ENCODE measurements at regions not wholly inside any gene's neighbourhood (a gene's known extent, or its start where the extent isn't known, plus 50 kb on each side); places are given as distances from the start of the nearest gene placed in this dataset.

DNA sequence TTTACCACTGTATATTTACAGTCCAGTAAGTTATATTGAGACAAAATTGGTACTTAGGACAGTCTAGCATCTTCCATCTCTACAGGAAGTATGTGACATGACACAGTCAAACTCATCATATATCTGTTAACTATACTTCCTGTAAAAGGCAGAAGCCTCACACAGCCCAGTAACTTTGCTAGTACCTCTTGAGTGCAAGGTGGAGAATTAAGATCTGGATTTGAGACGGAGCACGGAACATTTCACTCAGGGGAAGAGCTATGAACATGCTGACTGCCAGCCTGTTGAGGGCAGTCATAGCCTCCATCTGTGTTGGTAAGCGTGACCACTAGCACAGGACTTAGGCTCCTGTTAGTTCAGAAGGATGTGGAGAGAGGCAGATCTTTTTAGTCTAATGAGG, 333.7 kb upstream of the OR4E1 start:
- ChIA-PET POLR2A (interaction anchor here (0.6 kb wide), 1 partner anchor 12 kb away, joined by 5 read pairs; no protein-coding TSS in a partner anchor), CTCF (no interaction called here)
- no peak overlapping the region for H3K4me3 ChIP-seq (ENCODE audit: low read depth, low read length)
- no peak for DNase-seq (ENCODE audit: low read depth, low spot score)
- TF ChIP-seq, protein P1, sequence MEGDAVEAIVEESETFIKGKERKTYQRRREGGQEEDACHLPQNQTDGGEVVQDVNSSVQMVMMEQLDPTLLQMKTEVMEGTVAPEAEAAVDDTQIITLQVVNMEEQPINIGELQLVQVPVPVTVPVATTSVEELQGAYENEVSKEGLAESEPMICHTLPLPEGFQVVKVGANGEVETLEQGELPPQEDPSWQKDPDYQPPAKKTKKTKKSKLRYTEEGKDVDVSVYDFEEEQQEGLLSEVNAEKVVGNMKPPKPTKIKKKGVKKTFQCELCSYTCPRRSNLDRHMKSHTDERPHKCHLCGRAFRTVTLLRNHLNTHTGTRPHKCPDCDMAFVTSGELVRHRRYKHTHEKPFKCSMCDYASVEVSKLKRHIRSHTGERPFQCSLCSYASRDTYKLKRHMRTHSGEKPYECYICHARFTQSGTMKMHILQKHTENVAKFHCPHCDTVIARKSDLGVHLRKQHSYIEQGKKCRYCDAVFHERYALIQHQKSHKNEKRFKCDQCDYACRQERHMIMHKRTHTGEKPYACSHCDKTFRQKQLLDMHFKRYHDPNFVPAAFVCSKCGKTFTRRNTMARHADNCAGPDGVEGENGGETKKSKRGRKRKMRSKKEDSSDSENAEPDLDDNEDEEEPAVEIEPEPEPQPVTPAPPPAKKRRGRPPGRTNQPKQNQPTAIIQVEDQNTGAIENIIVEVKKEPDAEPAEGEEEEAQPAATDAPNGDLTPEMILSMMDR (IDR thresholded peaks at IDR 0.05; ENCODE audit: insufficient read depth, low read length, missing control alignments) = no peak

DNA sequence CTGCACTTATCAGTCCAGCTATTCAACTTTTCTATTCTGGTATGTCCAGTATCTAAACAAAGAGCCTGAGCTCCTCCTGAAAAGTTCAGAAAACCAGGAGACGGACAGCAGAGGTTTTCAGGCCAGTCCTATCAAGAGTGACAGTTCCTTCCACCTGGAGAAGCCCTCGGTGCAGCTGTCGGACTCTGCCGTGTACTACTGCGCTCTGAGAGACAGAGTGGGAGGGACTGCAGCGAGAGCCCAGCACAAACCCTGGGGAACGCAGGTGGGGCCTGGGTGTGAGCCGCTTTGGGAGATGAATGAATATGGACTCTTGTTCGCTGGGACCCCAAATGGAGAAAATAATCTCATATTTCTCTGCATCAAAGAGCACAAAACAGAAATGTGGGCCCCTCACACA, 329.8 kb upstream of the OR4E1 start:
- DNase-seq (ENCODE audit: low read depth, low spot score) = no peak
- CTCF ChIA-PET = no interaction called here
- POLR2A ChIA-PET = no interaction called here
- no peak overlapping the region for H3K4me3 ChIP-seq (ENCODE audit: low read depth, low read length)
- TF ChIP-seq, protein P1 (IDR thresholded peaks at IDR 0.05; ENCODE audit: insufficient read depth, low read length, missing control alignments) = no peak

DNA sequence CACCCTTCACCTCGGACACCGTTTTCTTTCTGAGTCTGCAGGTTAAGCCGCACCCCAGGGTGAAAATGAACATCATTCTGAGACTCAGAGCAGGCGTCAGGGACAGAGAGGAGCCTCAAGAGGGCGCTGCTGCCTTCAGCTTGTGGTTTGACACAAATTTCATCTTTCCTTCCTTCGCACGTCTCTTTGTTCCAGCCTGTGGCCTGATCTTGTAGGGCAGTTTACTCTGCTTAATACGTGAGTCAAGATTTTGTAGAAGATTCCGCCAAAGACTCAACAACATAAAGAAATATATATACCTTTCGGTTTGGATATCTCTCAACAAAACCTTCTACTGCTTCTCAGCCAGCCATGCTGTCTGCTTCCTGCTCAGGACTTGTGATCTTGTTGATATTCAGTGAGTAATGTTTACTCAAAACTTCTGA, 329.3 kb upstream of the OR4E1 start:
- no peak overlapping the region for H3K4me3 ChIP-seq (ENCODE audit: low read depth, low read length)
- ChIA-PET POLR2A (no interaction called here), CTCF (no interaction called here)
- TF ChIP-seq, protein P1 (IDR thresholded peaks at IDR 0.05; ENCODE audit: insufficient read depth, low read length, missing control alignments) = no peak
- no peak for DNase-seq (ENCODE audit: low read depth, low spot score)

DNA sequence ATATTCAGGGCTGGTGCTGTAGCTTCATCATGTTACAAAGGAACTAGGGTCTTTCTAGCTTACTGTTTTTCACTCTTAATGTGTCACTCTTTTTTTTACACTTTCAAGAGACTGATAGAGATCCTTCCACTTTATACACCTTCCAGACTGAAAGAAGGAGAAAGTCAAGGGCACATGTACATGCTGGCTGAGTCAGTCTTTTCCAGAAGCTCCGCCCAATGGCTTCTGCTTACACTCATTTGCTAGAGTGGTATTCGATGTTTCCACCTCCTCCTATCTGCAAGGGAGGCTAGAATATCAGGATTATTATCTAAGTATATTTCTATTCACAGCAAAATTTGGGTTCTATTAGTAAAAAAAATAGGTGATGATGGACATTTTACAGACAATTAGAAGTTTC, 325.8 kb upstream of the OR4E1 start:
- TF ChIP-seq, protein P1 (IDR thresholded peaks at IDR 0.05; ENCODE audit: insufficient read depth, low read length, missing control alignments) = no peak
- ChIA-PET CTCF (interaction anchor here (1.7 kb wide), 1 partner anchor 21 kb away, joined by 7 read pairs; no protein-coding TSS in a partner anchor), POLR2A (no interaction called here)
- DNase-seq (ENCODE audit: low read depth, low spot score) = no peak
- H3K4me3 ChIP-seq (ENCODE audit: low read depth, low read length) = no peak overlapping the region

DNA sequence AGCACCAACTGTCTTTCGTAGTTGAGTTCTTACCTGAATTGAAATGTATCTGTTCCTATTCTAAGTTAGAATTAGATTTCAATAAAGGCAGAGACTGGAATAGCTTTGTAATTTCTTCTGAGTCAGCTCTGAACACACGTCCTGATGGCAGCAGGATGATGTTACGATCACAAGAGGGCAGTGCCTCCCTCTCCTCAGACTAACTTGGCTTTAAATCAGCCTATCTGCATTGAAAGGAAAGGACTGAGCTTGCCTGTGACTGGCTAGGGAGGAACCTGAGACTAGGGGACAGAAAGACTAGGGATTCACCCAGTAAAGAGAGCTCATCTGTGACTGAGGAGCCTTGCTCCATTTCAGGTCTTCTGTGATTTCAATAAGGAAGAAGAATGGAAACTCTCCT, 323.7 kb upstream of the OR4E1 start:
- TF ChIP-seq, protein P1 (IDR thresholded peaks at IDR 0.05; ENCODE audit: insufficient read depth, low read length, missing control alignments) = no peak
- ChIA-PET POLR2A (no interaction called here), CTCF (no interaction called here)
- H3K4me3 ChIP-seq (ENCODE audit: low read depth, low read length) = no peak overlapping the region
- DNase-seq (ENCODE audit: low read depth, low spot score) = no peak

DNA sequence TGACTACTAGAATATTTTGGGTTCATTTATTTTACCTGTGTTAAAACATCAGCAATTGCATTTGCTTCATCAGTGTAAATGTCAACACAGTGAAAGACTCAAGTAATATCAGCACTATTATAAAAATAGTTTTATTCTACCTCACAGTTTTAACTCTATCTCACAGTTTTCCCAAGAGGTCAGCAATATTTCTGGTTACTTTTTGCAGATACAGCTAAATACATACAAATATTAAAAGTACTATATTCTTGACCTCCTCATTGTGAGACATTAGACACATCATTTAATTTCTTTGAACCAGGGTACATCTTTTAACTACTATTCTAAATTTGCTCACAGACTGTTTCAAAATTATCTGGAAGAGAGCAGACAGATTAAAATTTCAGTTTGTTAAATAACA, 321.7 kb upstream of the OR4E1 start:
- DNase-seq (ENCODE audit: low read depth, low spot score) = no peak
- ChIA-PET POLR2A (interaction anchor here (0.5 kb wide), 1 partner anchor 12 kb away, joined by 5 read pairs; no protein-coding TSS in a partner anchor), CTCF (no interaction called here)
- H3K4me3 ChIP-seq (ENCODE audit: low read depth, low read length) = no peak overlapping the region
- TF ChIP-seq, protein P1 (IDR thresholded peaks at IDR 0.05; ENCODE audit: insufficient read depth, low read length, missing control alignments) = no peak
